GM23338 (cell line): ENCODE measurements at regions not wholly inside any gene's neighbourhood (a gene's known extent, or its start where the extent isn't known, plus 50 kb on each side); places are given as distances from the start of the nearest gene placed in this dataset.

Experiments used
- ATAC-seq: fragments of 200-7000 bp; cut with Tn5 transposase; 3 replicates; pipeline ENCODE4 v1.9.1; 2020
- DNase-seq: peaks from one replicate; pipeline ENCODE4 v3.0.0-alpha.2; 2015; ENCODE audit warnings: low spot score
- H2AFZ ChIP-seq: fragments of 200-600 bp; sonication (generic); 2 replicates; pipeline ENCODE4 v1.8.0; 2016; ENCODE audit warnings: antibody characterized with exemption, mild to moderate bottlenecking, moderate library complexity
- H3F3A ChIP-seq: fragments of 200-600 bp; sonication (generic); replicated peaks from 2 replicates; pipeline ENCODE4 v1.8.0; 2017; ENCODE audit warnings: antibody characterized with exemption, mixed run types, low read depth
- H3K27ac ChIP-seq: fragments of 200-600 bp; sonication (generic); 2 replicates; pipeline ENCODE4 v1.6.1; 2016; ENCODE audit warnings: low read depth
- H3K27me3 ChIP-seq: fragments of 200-600 bp; sonication (generic); 2 replicates; pipeline ENCODE4 v1.8.0; 2016; ENCODE audit warnings: mild to moderate bottlenecking, mixed run types, moderate library complexity; ENCODE audit not compliant: insufficient read depth
- H3K36me3 ChIP-seq: fragments of 200-600 bp; sonication (generic); 2 replicates; pipeline ENCODE4 v1.8.0; 2016; ENCODE audit warnings: mild to moderate bottlenecking; ENCODE audit not compliant: insufficient read depth
- H3K4me1 ChIP-seq: fragments of 200-600 bp; sonication (generic); 2 replicates; pipeline ENCODE4 v1.8.0; 2016; ENCODE audit warnings: mild to moderate bottlenecking, moderate library complexity; ENCODE audit not compliant: insufficient read depth
- H3K4me2 ChIP-seq: fragments of 200-600 bp; sonication (generic); 2 replicates; pipeline ENCODE4 v1.7.1; 2017; ENCODE audit warnings: mixed run types
- H3K4me3 ChIP-seq: fragments of 200-600 bp; sonication (generic); 2 replicates; pipeline ENCODE4 v1.6.1; 2016; ENCODE audit warnings: mixed run types
- H3K79me2 ChIP-seq: fragments of 200-600 bp; sonication (generic); replicated peaks from 2 replicates; pipeline ENCODE4 v1.8.0; 2017; ENCODE audit warnings: mild to moderate bottlenecking; ENCODE audit not compliant: insufficient read depth
- H3K9me2 ChIP-seq: fragments of 200-600 bp; sonication (generic); 2 replicates; pipeline ENCODE4 v1.8.0; 2017; ENCODE audit not compliant: insufficient read depth
- H4K20me1 ChIP-seq: fragments of 200-600 bp; sonication (generic); replicated peaks from 2 replicates; pipeline ENCODE4 v1.8.0; 2017; ENCODE audit warnings: mild to moderate bottlenecking; ENCODE audit not compliant: insufficient read depth
- H3K27ac Mint-ChIP-seq: 2 replicates; pipeline ENCODE4 v1.8.0; 2020; ENCODE audit warnings: inconsistent platforms, mild to moderate bottlenecking, moderate library complexity, mixed read lengths
- H3K27me3 Mint-ChIP-seq: 3 replicates; pipeline ENCODE4 v1.8.0; 2022; ENCODE audit warnings: low read depth, mild to moderate bottlenecking, moderate library complexity, mixed read lengths, inconsistent platforms; ENCODE audit not compliant: insufficient read depth, poor library complexity
- H3K36me3 Mint-ChIP-seq: 3 replicates; pipeline ENCODE4 v1.8.0; 2021; ENCODE audit warnings: low read depth, mild to moderate bottlenecking, inconsistent platforms, moderate library complexity, mixed read lengths
- H3K4me1 Mint-ChIP-seq: 3 replicates; pipeline ENCODE4 v1.8.0; 2020; ENCODE audit warnings: mild to moderate bottlenecking, inconsistent platforms, mixed read lengths
- H3K4me3 Mint-ChIP-seq: 3 replicates; pipeline ENCODE4 v1.8.0; 2021; ENCODE audit warnings: moderate library complexity, mild to moderate bottlenecking, inconsistent platforms, mixed read lengths
- H3K9me3 Mint-ChIP-seq: 3 replicates; pipeline ENCODE4 v1.8.0; 2020; ENCODE audit warnings: moderate library complexity, mild to moderate bottlenecking, inconsistent platforms, mixed read lengths
- CREB1 ChIP-seq: fragments of 250-450 bp; sonication (Bioruptor Pico); IDR thresholded peaks from 2 replicates; pipeline ENCODE4 v1.5.0; 2020; ENCODE audit warnings: low read depth, mild to moderate bottlenecking, moderate library complexity
- ETS1 ChIP-seq: IDR thresholded peaks from 2 replicates; pipeline ENCODE4 v1.6.1; 2016; ENCODE audit warnings: antibody characterized with exemption
- EZH2 ChIP-seq: fragments of 200-600 bp; sonication (generic); IDR thresholded peaks from one replicate; pipeline ENCODE4 v1.8.0; 2017; ENCODE audit warnings: antibody characterized with exemption, mild to moderate bottlenecking, low read depth; ENCODE audit not compliant: unreplicated experiment
- JUNB ChIP-seq: IDR thresholded peaks from one replicate; pipeline ENCODE4 v1.6.1; 2016; ENCODE audit warnings: antibody characterized with exemption; ENCODE audit not compliant: unreplicated experiment
- NANOG ChIP-seq: IDR thresholded peaks from 2 replicates; pipeline ENCODE4 v1.6.1; 2016; ENCODE audit warnings: antibody characterized with exemption, borderline replicate concordance
- POLR2AphosphoS5 ChIP-seq: IDR thresholded peaks from 2 replicates; pipeline ENCODE4 v1.6.1; 2016; ENCODE audit warnings: antibody characterized with exemption, low read depth
- REST ChIP-seq: IDR thresholded peaks from one replicate; pipeline ENCODE4 v1.6.1; 2018; ENCODE audit warnings: antibody characterized with exemption; ENCODE audit not compliant: unreplicated experiment
- STAT1 ChIP-seq: IDR thresholded peaks from one replicate; pipeline ENCODE4 v1.6.1; 2016; ENCODE audit warnings: antibody characterized with exemption; ENCODE audit not compliant: unreplicated experiment
- ZNF114 ChIP-seq: fragments of 250-450 bp; sonication (Bioruptor Pico); IDR thresholded peaks from 2 replicates; pipeline ENCODE4 v1.5.0; 2020; ENCODE audit warnings: mild to moderate bottlenecking, moderate library complexity
- ZNF331 ChIP-seq: fragments of 250-450 bp; sonication (Bioruptor Pico); IDR thresholded peaks from 2 replicates; pipeline ENCODE4 v1.5.0; 2020; ENCODE audit warnings: low read depth, mild to moderate bottlenecking, moderate library complexity
- ZNF462 ChIP-seq: fragments of 250-450 bp; sonication (Bioruptor Pico); IDR thresholded peaks from 2 replicates; pipeline ENCODE4 v1.5.0; 2020; ENCODE audit warnings: mild to moderate bottlenecking, moderate library complexity

GRCh38 chr1:185661971-185662370, 72.2 kb upstream of the HMCN1 start:
- Histone ChIP-seq H3K9me2 (no peaks in the 10 kb centered on the region), H3K4me3 (no peak overlapping the region)

More at GRCh38 chr1:185661971-185662370, 72.2 kb upstream of the HMCN1 start:
- no peak overlapping the region for H3K27ac ChIP-seq
- no peak for ATAC-seq
- H3F3A ChIP-seq = no peaks in the 10 kb centered on the region
- H3K4me2 ChIP-seq = 0 out of 2 replicates have a peak overlapping the region, but pooled peaks have one; percentile 2
- Mint-ChIP-seq H3K36me3 (no peaks in the 10 kb centered on the region), H3K4me1 (peaks cover 23% of the 10 kb centered on the region), H3K4me3 (no peak overlapping the region), H3K27me3 (peaks cover 2% of the 10 kb centered on the region), H3K9me3 (peaks cover 2% of the 10 kb centered on the region; the same call in 1 of the 3 replicates), H3K27ac (peak overlapping the region; percentile 46; the same call in 1 of the 2 replicates)
- no peaks in the 10 kb centered on the region for H3K27me3 ChIP-seq
- no peaks in the 10 kb centered on the region for H3K36me3 ChIP-seq
- 0 out of 2 replicates have a peak overlapping the region, but pooled peaks have one; percentile 11 for H2AFZ ChIP-seq
- no peaks in the 10 kb centered on the region for H4K20me1 ChIP-seq
- TF ChIP-seq STAT1 (no peak), ZNF114 (CRISPR knock-in tag) (no peak), ZNF331 (CRISPR knock-in tag) (no peak), NANOG (no peak), EZH2 (no peak), POLR2AphosphoS5 (no peak), CREB1 (CRISPR knock-in tag) (no peak), REST (no peak), ZNF462 (CRISPR knock-in tag) (no peak), JUNB (no peak), ETS1 (no peak)
- no peak for DNase-seq
- no peaks in the 10 kb centered on the region for H3K79me2 ChIP-seq
- H3K4me1 ChIP-seq = peaks cover 17% of the 10 kb centered on the region
